GM13976 (cell line): ENCODE measurements at regions not wholly inside any gene's neighbourhood (a gene's known extent, or its start where the extent isn't known, plus 50 kb on each side); places are given as distances from the start of the nearest gene placed in this dataset.
"Not testable (repeated sequence)": the region's sequence is repeated elsewhere in the genome, so short reads cannot be mapped to it uniquely, and the experiment has no call there.

Source experiments
- DNase-seq: peaks from one replicate; pipeline ENCODE4 v3.0.0; 2012; ENCODE audit warnings: low spot score
- in situ Hi-C: fragments of 300-500 bp; cut with MboI; formaldehyde crosslinking; loops from one replicate; pipeline ENCODE4 v1.12.0; 2022; ENCODE audit warnings: low sequenced_read_pairs, mixed read lengths, inconsistent platforms; ENCODE audit not compliant: unreplicated experiment
- TF ChIP-seq, protein P1 (sequence below): IDR thresholded peaks from 2 replicates; pipeline ENCODE4 v1.5.1; 2012; ENCODE audit warnings: borderline replicate concordance, mild to moderate bottlenecking; ENCODE audit not compliant: insufficient read depth; ENCODE audit errors: extremely low read depth, missing control alignments, control extremely low read depth

DNA sequence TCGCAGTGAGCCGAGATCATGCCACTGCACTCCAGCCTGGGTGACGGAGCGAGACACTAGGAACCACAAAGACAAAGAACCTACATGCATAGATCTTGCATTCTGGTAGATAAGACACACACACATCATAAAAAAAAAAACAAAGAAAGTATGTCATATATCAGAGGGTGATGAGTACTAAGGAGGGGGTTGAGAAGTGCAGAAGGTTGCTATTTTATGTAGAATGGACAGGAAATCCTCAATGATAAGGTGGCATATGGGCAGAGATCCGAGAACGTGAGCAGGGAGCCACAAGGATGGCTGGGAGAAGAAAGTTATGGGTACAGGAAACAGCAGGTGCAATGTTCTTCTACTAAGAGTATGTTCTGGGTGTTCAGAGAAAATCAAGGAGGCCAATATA, 118.8 kb downstream of the MEX3B start:
- TF ChIP-seq, protein P1, sequence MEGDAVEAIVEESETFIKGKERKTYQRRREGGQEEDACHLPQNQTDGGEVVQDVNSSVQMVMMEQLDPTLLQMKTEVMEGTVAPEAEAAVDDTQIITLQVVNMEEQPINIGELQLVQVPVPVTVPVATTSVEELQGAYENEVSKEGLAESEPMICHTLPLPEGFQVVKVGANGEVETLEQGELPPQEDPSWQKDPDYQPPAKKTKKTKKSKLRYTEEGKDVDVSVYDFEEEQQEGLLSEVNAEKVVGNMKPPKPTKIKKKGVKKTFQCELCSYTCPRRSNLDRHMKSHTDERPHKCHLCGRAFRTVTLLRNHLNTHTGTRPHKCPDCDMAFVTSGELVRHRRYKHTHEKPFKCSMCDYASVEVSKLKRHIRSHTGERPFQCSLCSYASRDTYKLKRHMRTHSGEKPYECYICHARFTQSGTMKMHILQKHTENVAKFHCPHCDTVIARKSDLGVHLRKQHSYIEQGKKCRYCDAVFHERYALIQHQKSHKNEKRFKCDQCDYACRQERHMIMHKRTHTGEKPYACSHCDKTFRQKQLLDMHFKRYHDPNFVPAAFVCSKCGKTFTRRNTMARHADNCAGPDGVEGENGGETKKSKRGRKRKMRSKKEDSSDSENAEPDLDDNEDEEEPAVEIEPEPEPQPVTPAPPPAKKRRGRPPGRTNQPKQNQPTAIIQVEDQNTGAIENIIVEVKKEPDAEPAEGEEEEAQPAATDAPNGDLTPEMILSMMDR: no peak
- no peak for DNase-seq
- in situ Hi-C loops: loop anchor here (25.0 kb wide), 1 partner anchor 440 kb away; no protein-coding TSS in a partner anchor

DNA sequence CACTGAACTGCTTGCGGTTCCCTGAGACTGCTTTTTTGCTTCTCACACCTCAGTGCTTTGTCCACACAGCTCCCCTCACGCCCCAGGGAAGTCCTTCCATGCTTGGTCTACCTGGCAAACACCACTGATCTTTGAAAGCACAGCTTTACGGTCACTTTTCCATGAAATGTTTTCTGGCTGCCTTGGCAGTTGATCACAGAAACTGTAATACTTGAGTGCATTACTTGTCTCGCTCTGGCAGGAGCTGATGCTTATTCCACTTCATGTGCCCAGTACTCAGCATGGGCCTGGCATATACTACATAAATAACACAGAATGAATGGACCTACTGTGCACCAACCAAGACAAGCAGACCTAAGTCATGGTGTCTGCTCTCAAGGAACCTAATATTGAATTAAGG, 121.1 kb downstream of the MEX3B start:
- in situ Hi-C loops: loop anchor here (25.0 kb wide), 1 partner anchor 437 kb away; no protein-coding TSS in a partner anchor
- TF ChIP-seq, protein P1: no peak
- DNase-seq: no peak

DNA sequence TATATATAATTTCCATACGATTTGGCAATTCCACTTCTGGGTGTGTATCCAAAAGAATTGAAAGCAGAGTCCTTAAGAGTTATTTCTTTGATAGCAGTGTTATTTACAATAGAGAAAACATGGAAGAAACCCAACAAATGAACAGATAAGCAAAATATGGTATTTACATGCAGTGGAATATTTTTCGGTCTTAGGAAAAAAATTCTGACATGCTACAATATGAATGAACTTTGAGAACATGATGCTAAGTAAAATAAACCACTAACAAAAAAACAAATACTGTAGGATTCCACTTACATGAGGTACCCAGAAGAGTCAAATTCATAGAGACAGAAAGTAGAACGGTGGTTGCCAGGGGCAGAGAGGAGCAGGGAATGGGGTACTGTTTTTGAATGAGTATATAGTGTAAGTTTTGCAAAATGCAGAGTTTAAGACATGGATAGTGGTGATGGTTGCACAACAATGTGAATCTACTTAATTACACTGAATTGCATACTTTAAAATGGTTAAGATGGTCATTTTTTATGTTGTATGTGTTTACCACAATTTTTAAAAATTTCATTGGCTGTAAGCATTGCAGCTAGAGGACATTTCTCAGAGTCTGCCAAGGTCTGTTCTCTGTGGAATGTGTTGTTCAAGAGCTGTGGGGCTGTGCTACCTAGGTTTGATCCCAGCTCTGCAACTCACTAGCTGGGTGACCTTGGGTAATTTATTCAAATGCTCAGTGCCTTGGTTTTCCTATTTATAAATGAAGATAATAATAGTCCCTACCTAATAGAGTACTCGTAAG, 122.1 kb downstream of the MEX3B start:
- TF ChIP-seq, protein P1: no peak
- in situ Hi-C loops: no loop called here
- DNase-seq: no peak

DNA sequence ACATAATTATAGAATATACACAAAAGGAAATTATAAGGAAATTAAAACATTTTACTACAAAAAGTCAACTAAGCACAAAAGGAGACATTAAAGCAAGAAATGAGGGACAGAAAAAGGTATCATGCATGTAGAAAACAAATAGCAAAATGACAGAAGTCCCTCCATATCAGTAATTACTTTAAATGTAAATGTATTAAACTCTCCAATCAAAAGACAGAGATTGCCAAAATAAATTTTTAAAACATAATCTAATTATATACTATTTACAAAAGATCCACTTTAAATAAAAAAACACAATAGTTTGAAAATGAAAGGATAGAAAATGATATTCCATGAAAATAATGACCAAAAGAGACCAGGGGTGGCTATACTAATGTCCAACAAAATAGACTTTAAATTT, 123.7 kb downstream of the MEX3B start:
- in situ Hi-C loops: no loop called here
- TF ChIP-seq, protein P1: no peak
- no peak for DNase-seq

DNA sequence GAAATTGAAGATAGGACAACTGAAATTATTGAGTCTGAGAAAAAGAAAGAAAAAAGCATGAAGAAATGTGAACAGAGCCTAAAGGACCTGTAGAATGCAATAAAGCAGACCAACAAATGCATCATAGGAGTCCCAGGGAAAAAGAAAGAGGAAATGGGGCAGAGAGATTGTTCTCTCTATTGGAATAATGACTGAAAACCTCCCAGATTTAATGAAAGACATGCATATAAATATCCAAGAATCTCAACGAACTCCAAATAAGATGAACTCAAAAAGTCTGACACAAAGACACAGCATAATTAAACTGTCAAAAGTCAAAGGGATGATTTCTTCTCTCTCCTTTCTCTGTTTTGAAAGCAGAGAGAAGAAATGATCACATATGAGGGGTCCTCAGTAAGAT, 124.7 kb downstream of the MEX3B start:
- TF ChIP-seq, protein P1: no peak
- in situ Hi-C loops: no loop called here
- DNase-seq: no peak

DNA sequence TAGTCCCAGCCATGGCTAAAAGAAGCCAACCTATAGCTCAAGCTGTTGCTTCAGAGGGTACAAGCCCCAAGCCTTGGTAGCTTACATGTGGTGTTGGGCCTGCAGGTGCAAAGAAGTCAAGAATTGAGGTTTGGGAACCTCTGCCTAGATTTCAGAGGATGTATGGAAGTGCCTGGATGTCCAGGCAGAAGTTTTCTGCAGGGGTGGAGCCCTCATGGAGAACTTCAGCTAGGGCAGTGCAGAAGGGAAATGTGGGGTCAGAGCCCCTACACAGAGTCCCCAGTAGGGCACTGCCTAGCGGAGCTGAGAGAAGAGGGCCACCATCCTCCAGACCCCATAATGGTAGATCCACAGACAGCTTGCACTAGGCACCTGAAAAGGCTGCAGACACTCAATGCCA, 127.1 kb downstream of the MEX3B start:
- DNase-seq: not testable (repeated sequence)

DNA sequence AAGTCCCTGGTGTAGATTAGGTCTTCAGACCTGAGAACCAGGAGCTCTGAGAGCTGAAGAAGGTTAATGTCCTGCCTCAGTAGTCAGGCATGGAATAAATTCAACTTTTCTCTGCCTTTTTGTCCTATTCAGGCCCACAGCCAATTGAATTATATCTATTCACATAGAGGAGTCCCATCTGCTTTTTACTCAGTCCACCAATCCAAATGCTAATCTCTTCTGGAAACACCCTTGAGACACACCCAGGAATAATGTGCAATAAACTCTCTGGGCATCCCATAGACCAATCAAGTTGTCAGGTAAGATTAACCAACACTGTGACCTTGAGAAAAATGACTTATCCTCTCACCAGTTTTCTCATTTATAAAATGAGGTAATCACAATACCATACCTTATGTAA, 129.4 kb downstream of the MEX3B start:
- in situ Hi-C loops: no loop called here
- DNase-seq: no peak
- TF ChIP-seq, protein P1: no peak

More for the DNA sequence above, 127.1 kb downstream of the MEX3B start:
- in situ Hi-C loops: not testable (repeated sequence)
